GM18508 (cell line): ENCODE measurements at regions not wholly inside any gene's neighbourhood (a gene's known extent, or its start where the extent isn't known, plus 50 kb on each side); places are given as distances from the start of the nearest gene placed in this dataset.

Experiments
- ATAC-seq: cut with Tn5 transposase; IDR thresholded peaks from one replicate; pipeline ENCODE4 v1.9.1; 2021; ENCODE audit warnings: moderate number of reproducible peaks; ENCODE audit not compliant: insufficient read depth, unreplicated experiment

- ATAC-seq, result no peak
These were observed 174.5 kb downstream of the ZC3H11B start for GRCh38 chr1:219438386-219438785.

DNA sequence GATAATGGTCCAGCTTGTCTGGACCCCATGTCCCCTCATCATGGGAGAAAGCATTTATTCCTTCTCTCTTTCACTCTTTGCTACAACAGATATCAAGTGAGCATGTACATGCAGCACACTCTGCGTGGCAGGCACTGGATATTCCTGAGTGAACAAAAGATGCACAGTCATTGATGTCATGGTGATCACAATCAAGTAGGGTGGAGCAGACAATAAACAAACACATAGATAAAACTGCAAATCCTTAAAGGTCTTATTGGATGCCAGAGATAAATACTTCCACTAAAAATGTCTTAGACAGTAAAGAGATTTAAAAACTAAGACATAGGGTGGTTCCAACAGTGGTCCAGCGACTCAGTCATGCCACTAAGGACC is 178.0 kb downstream of the ZC3H11B start:
- ATAC-seq, result no peak

DNA sequence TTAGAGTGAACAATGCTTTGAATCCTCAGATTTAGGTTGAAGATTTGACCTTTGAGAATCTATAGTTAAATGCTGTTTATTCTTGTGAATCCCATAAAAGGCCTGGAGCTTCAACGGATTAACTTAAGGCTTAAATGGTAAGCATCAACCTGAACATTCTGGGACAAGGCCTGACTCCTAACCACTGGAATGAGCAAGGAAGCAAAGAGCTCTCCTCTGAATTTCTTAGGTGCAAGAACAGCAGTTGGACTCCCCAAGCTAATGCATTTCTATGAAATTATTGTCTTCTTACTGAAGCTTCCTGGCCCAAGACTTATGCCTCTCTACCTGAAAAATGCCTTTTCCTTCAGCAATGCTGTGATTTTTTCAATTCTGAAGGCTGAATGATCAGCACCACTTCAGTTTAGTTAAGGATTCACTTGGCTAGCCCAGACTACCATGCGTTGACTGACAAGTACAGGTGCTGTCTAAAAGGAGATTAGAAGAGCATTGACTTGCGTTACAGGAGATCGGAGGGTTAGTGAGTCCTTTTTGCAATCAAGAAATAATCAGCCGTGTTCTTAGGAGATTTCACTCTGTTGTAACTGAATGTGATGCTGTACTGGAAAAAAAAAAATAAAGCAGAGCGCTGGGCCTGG is 178.5 kb downstream of the ZC3H11B start:
- ATAC-seq, result no peak

DNA sequence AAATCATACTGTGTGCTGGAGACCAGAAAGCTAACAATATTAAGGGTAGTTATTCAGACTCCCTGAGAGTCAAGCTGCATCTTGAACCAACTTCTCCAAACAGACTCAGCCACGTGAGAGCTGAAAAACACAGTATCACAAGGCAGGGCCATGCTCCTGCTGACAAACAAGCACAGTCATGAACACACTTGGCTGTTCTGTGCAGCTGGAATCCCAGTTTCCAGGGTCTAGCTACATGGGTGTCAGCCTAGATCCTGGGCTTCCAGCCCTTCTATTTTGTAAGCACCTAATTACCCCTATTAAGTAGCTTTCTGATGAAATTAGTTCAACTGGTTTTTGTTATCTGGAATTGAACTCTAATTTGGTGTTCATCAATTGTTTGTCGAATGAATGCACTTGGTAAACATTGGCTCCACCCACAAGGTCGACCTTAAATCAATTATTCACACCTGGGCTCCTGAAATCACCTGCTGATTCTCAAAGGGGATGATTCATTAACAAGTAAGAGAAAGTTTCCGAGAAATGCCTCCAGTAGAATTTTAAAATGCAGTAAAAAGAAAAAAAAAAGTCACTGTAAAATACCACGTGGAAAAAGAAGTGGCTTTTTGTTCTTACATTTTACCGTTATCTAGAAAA is 179.3 kb downstream of the ZC3H11B start:
- no peak for ATAC-seq

- ATAC-seq, result no peak
These were observed 179.9 kb downstream of the ZC3H11B start for GRCh38 chr1:219433001-219433400.

GRCh38 chr1:219432191-219432606 is 180.7 kb downstream of the ZC3H11B start:
- no peak for ATAC-seq

GRCh38 chr1:219430419-219430818 is 182.5 kb downstream of the ZC3H11B start:
- ATAC-seq, result no peak

DNA sequence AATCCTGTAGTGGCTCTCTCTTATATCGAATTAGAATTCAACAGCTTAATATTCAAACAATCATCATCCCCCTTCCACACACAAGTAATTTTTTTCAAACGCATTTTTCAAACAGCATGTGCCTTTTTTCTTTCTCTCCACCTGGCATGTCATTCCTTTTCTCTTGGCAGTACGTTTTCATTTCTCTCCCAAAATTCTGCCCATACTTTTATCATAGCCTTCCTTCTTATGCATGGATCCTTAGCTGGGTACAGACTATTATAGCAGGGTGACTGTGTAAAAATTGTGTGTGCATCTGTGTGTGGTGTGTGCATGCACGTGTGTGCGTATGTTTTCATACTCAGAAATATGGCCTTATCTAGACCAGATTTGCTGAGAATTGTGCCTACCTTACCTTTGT is 184.3 kb downstream of the ZC3H11B start:
- no peak for ATAC-seq

DNA sequence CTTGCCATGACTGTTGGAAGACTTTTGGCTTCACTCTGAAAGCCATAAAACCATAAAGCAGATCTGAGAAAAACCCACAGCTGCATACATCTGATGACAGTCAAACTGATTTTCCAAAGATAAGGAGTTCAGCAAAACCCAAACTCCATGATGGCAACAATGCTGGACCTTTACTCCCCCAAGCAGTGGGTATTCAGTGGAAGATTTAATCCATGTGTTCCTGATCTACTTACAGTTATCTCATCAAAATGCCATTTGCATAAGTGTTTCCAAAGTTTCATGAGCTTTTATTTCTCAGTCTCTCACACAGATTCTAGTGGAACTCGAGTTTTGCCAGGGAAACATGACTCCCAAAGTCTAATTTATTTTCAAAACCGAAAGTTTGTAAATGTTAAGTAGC is 184.9 kb downstream of the ZC3H11B start:
- ATAC-seq, result no peak

GRCh38 chr1:219427403-219427802 is 185.5 kb downstream of the ZC3H11B start:
- peak; percentile 49 for ATAC-seq

DNA sequence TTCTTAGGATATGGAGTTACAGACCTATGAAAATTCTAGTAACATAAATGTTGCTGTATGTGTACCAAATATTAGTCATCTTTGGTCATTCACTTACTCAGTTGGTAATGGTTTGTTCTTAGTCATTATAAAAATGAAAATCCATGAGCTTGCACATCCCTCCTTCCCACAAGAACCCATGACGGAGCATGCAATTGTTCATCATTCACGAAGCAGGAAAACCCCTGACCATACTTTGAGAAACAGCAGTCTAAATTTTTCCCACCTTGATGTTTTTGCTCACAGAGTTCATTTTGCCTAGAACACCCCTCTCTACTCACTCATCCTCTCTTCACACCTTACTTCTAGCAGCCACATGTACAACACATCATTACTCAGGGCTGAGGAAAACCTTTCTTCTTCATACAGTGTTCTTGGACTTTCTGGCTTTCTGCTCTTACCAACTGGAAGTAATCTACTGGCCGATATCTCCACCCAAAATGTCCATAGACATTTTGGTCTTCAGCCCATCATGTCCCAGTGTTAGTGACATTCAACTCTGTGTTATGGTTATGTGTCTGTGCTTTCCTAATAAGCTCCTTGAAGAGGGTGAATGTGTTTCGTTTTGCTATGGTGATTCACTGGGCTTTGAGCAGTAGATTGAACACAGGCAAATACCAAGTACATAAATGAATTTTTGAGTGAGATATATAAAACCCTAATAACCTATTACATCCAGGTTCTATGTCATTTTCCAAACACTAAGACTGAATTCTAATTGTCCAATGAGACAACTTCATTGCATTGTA is 189.9 kb downstream of the ZC3H11B start:
- no peak for ATAC-seq

DNA sequence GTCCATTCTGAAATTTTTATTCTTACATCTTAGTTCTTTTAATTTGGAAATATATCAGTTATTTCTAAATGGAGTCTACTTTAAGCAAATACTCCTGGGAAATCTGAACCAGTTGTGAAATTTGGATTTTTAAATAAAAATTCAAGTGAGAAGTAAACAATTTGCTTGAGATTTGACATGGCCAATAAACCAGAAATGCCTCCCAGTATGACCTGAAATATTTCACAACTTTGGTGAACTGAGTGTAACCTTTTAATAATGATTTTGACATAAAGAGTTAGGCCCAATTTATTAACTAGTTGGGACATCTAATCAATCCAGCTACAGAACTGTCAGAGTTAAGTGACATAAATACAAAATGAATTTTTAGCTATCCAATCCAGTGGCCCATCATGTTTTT is 192.0 kb downstream of the ZC3H11B start:
- no peak for ATAC-seq

DNA sequence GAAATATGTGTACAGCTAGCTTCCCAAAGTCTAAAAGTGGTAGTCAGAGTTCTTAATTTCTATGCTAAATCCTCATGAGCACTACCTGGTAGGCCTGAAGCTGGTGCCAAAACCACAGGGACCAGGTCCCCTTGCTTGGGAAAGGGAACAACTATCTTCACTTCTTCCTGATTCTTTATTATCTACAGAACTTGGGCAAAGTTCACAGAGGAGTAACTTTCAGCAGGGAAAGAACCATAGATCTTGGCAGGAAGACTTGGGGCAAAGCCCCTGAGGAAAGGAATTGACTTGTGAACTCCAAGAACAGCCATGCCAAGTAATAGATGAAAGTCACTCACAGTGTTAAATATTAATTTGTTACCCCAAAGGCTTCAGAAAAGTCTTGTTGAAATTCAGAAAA is 193.0 kb downstream of the ZC3H11B start:
- ATAC-seq, result no peak

GRCh38 chr1:219419065-219419464 is 193.8 kb downstream of the ZC3H11B start:
- no peak for ATAC-seq

- no peak for ATAC-seq
These were observed 195.3 kb downstream of the ZC3H11B start for GRCh38 chr1:219417610-219418009.

DNA sequence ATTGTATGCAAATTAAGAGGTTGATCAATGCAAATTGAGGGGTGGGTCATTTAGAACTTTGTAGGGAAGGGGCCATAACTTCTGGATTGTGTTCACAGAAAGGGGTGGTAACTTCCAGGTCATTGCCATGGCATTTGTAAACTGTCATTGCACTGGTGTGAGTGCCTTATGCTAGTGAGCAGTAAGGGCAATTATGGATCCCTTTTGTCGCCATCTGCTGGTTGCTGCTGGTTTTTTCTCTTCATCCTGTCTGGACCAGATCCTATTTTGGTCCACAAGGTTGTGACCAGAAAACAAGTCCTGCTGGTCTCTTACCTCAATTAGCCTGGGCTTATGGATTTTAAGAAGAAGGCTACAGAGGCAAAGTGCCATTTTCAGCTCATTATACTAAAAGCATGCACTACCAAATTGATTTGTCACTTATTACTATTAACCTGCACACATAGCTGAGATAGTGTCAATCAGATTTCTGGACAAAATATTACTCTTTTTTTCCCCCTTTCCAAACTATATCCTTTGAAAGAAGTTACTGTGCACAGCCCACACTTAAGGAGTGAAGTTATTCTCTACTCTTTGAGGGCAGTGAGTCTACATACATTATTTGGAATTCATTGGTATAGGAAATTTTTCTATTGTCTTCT is 196.2 kb downstream of the ZC3H11B start:
- ATAC-seq, result peak; percentile 84

- no peak for ATAC-seq
These were observed 197.0 kb downstream of the ZC3H11B start for GRCh38 chr1:219415915-219416314.

DNA sequence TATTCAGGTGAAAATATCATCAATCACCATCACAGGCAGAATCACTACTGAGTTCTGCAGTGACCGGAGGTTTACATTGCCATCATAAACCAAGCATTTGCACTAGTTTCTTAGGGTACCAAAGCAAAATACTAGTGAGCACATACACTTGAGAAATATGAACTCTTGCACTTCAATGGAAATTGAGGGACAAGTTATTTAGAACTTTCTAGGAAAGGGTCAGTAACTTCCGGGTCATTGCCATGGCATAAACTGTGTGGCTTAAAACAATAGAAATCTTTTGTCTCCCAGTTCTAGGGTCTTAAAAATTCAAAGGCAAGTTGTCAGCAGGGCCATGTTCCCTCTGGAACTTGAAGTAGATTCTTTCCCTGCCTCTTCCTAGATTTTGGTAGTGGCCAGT is 197.5 kb downstream of the ZC3H11B start:
- no peak for ATAC-seq

GRCh38 chr1:219414250-219414649 is 198.7 kb downstream of the ZC3H11B start:
- no peak for ATAC-seq

- no peak for ATAC-seq
These were observed 199.4 kb downstream of the ZC3H11B start for GRCh38 chr1:219413536-219413935.

DNA sequence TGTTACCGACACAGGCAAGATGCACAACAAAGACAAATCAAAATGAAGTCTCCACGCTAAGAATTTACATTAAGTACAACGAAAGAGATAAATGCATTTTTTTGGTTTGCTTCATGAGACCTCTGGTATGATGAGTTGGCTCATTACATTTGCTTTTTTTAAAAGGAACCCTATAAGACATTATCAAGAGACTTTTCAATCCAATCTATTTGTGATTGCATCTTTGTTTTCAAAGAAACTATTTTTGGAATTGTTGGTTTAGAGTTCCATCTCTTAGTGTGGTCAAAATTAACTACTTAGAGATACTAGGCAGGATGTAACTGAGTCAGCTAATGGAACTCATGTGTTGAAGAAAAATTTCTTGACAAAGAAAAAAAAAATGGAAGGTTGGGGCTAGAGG is 200.1 kb downstream of the ZC3H11B start:
- ATAC-seq, result no peak
